Smooth muscle cell (in vitro differentiated cells): ENCODE measurements at regions not wholly inside any gene's neighbourhood (a gene's known extent, or its start where the extent isn't known, plus 50 kb on each side); places are given as distances from the start of the nearest gene placed in this dataset.

Source experiments
- DNase-seq: peaks from one replicate; lab custom pipeline; 2025; ENCODE audit not compliant: unreplicated experiment; lab: John Stamatoyannopoulos, UW
- H2AFZ ChIP-seq: fragments of 200-600 bp; sonication (generic); 2 replicates; pipeline ENCODE4 v1.6.0; 2016; ENCODE audit warnings: antibody characterized with exemption, low read depth, mild to moderate bottlenecking
- H3F3A ChIP-seq: fragments of 200-600 bp; sonication (generic); 2 replicates; pipeline ENCODE4 v1.6.0; 2017; ENCODE audit warnings: antibody characterized with exemption, low read depth
- H3K27ac ChIP-seq: fragments of 200-600 bp; sonication (generic); 2 replicates; pipeline ENCODE4 v1.5.1; 2016; ENCODE audit warnings: low read depth, mild to moderate bottlenecking
- H3K27me3 ChIP-seq: fragments of 200-600 bp; sonication (generic); 2 replicates; pipeline ENCODE4 v1.6.1; 2016; ENCODE audit warnings: low read depth, mild to moderate bottlenecking
- H3K36me3 ChIP-seq: fragments of 200-600 bp; sonication (generic); 2 replicates; pipeline ENCODE4 v1.5.1; 2016; ENCODE audit warnings: low read depth
- H3K4me1 ChIP-seq: fragments of 200-600 bp; sonication (generic); 2 replicates; pipeline ENCODE4 v1.5.1; 2016; ENCODE audit warnings: low read depth
- H3K4me2 ChIP-seq: fragments of 200-600 bp; sonication (generic); 2 replicates; pipeline ENCODE4 v1.6.0; 2016; ENCODE audit warnings: mild to moderate bottlenecking
- H3K4me3 ChIP-seq: fragments of 200-600 bp; sonication (generic); 2 replicates; pipeline ENCODE4 v1.5.1; 2016; ENCODE audit warnings: mild to moderate bottlenecking
- H3K79me2 ChIP-seq: fragments of 200-600 bp; sonication (generic); 2 replicates; pipeline ENCODE4 v1.6.0; 2016; ENCODE audit warnings: low read depth, mild to moderate bottlenecking
- H3K9ac ChIP-seq: fragments of 200-600 bp; sonication (generic); 2 replicates; pipeline ENCODE4 v1.6.0; 2016; ENCODE audit warnings: low read depth
- H3K9me3 ChIP-seq: fragments of 200-600 bp; sonication (generic); replicated peaks from 2 replicates; pipeline ENCODE4 v1.5.1; 2016; ENCODE audit warnings: low read depth
- H4K20me1 ChIP-seq: fragments of 200-600 bp; sonication (generic); 2 replicates; pipeline ENCODE4 v1.6.0; 2016; ENCODE audit warnings: low read depth
- CTCF ChIP-seq: fragments of 200-600 bp; sonication (generic); IDR thresholded peaks from 2 replicates; pipeline ENCODE4 v1.5.1; 2017; ENCODE audit warnings: borderline replicate concordance, mild to moderate bottlenecking, antibody characterized with exemption; ENCODE audit not compliant: insufficient read depth, poor library complexity, severe bottlenecking
- WGBS: methylation state at CpG from one replicate; pipeline ENCODE4 v1.1.7; 2016; ENCODE audit warnings: low lambda C conversion rate; 5-methylcytosine and 5-hydroxymethylcytosine counted together

DNA sequence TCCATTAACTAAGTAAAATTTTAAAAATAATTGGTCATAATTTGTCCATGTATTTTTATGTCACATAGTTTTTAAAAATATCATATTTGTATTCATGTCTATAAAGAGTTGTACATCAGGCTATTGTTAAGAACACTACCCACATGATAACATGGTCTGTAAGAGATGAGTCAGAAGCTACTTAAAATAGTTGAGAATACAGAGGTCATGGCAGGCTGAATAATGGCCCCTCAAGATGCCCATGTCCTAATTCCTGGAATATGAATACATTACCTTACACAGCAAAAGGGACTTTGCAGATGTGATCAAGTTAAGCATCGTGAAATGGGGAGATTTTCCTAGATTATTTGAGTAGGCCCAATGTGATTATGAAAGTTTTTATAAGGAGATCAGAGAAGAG is 782.9 kb upstream of the GOLIM4 start:
- H2AFZ ChIP-seq, result no peak overlapping the region
- H3K27me3 ChIP-seq, result no peaks in the 10 kb centered on the region
- no peaks in the 10 kb centered on the region for H3F3A ChIP-seq
- no peak for DNase-seq
- no peaks in the 10 kb centered on the region for H3K4me1 ChIP-seq
- no peaks in the 10 kb centered on the region for H3K36me3 ChIP-seq
- H4K20me1 ChIP-seq, result no peaks in the 10 kb centered on the region
- H3K4me2 ChIP-seq, result no peak overlapping the region
- H3K9ac ChIP-seq, result no peak overlapping the region
- H3K27ac ChIP-seq, result no peak overlapping the region
- no peak overlapping the region for H3K4me3 ChIP-seq
- 73% methylated on average over 1 of the region's 1 CpG for WGBS
- H3K79me2 ChIP-seq, result no peaks in the 10 kb centered on the region
- TF ChIP-seq CTCF, result no peak
- H3K9me3 ChIP-seq, result no peaks in the 10 kb centered on the region

GRCh38 chr3:168877899-168878298 is 782.2 kb upstream of the GOLIM4 start:
- Histone ChIP-seq H3K36me3 (no peaks in the 10 kb centered on the region), H3K9ac (no peak overlapping the region), H3K27ac (no peak overlapping the region), H3K27me3 (no peaks in the 10 kb centered on the region), H3K4me3 (no peak overlapping the region), H3K9me3 (no peaks in the 10 kb centered on the region), H3F3A (no peaks in the 10 kb centered on the region), H3K79me2 (no peaks in the 10 kb centered on the region), H2AFZ (no peak overlapping the region), H3K4me2 (no peak overlapping the region), H4K20me1 (no peaks in the 10 kb centered on the region), H3K4me1 (no peaks in the 10 kb centered on the region)
- TF ChIP-seq CTCF, result no peak
- no peak for DNase-seq
- WGBS, result 46% methylated on average over 1 of the region's 1 CpG

- no peaks in the 10 kb centered on the region for H3K79me2 ChIP-seq
- 64% methylated on average over 4 of the region's 4 CpGs for WGBS
- H3K4me3 ChIP-seq, result no peak overlapping the region
- H3K4me2 ChIP-seq, result no peak overlapping the region
- no peaks in the 10 kb centered on the region for H4K20me1 ChIP-seq
- H2AFZ ChIP-seq, result no peak overlapping the region
- no peak for DNase-seq
- H3K4me1 ChIP-seq, result no peaks in the 10 kb centered on the region
- no peaks in the 10 kb centered on the region for H3F3A ChIP-seq
- H3K27me3 ChIP-seq, result no peaks in the 10 kb centered on the region
- H3K9ac ChIP-seq, result no peak overlapping the region
- H3K27ac ChIP-seq, result no peak overlapping the region
- no peaks in the 10 kb centered on the region for H3K9me3 ChIP-seq
- no peaks in the 10 kb centered on the region for H3K36me3 ChIP-seq
- no peak for TF ChIP-seq CTCF
Measured at GRCh38 chr3:168876346-168877035, 780.8 kb upstream of the GOLIM4 start.

- no peak for DNase-seq
- no peaks in the 10 kb centered on the region for H4K20me1 ChIP-seq
- H3K4me1 ChIP-seq, result no peaks in the 10 kb centered on the region
- no peaks in the 10 kb centered on the region for H3K27me3 ChIP-seq
- H3K4me2 ChIP-seq, result no peak overlapping the region
- no peak overlapping the region for H3K9ac ChIP-seq
- 96% methylated on average over 3 of the region's 3 CpGs for WGBS
- H3K36me3 ChIP-seq, result no peaks in the 10 kb centered on the region
- no peak for TF ChIP-seq CTCF
- no peak overlapping the region for H2AFZ ChIP-seq
- no peaks in the 10 kb centered on the region for H3K9me3 ChIP-seq
- H3F3A ChIP-seq, result no peaks in the 10 kb centered on the region
- no peak overlapping the region for H3K27ac ChIP-seq
- H3K79me2 ChIP-seq, result no peaks in the 10 kb centered on the region
- H3K4me3 ChIP-seq, result no peak overlapping the region
Measured at GRCh38 chr3:168872826-168873225, 777.1 kb upstream of the GOLIM4 start.
